Left forelimb (tissue), 1 donor: ENCODE measurements at regions not wholly inside any gene's neighbourhood (a gene's known extent, or its start where the extent isn't known, plus 50 kb on each side); places are given as distances from the start of the nearest gene placed in this dataset.
"Not testable (repeated sequence)": the region's sequence is repeated elsewhere in the genome, so short reads cannot be mapped to it uniquely, and the experiment has no call there.

Experiments used
- DNase-seq: peaks from one replicate; pipeline ENCODE4 v3.0.0-alpha.2; 2018; ENCODE audit warnings: low spot score

DNA sequence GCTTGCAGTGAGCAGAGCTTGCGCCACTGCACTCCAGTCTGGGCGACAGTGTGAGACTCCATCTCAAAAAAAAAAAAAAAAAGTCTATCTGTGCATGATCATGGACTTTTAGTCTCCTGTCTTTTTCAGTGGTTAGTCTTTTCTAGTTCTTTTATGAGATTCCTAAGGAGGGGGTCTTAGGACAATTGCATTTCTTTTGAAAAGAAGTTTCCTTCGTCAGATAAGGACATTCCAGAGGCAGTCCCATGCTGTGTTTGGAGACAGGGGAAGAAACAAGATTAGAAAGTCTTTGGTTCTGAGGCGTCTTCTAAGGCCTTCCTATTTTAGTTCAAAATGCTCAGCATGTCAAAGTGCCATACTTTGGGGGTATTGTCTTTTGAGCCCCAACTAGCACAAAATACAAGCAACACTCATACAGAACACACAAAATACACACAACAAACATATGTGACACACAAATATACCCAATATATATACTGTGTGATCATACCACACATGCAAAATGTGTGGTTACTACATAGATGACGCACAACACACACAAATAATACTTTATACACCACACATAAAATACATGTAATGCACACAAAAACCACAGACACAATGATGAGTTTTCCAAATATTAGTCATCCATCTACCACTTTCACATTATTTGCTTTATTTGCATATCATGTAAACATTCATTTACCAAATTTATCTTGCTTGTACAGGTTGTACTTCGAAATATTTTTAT, 394.5 kb downstream of the SPATA31D1 start:
- no peak for DNase-seq

- DNase-seq = no peak
These were observed 397.1 kb downstream of the SPATA31D1 start for GRCh38 chr9:82385633-82386032.

DNA sequence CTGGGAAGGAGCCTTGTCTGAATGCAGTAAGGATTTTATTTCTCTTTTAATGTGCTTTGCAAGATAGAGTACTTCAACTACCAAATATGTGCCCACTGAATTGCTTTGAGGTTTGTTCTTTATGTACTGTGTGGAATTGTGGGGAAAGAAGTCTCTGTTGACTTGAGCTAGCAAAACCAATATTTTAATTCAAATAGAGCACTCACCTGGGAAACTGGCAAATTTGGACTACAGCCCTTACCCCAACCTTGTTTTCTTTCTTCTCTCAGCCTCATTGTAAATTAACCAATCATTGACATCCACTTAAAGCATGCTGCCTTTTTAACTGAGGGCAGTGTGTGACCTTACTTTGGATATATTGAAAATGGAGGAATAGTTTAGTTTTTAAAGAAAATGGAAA, 409.0 kb downstream of the SPATA31D1 start:
- no peak for DNase-seq

GRCh38 chr9:82404196-82404870, 415.8 kb downstream of the SPATA31D1 start:
- DNase-seq = no peak

DNA sequence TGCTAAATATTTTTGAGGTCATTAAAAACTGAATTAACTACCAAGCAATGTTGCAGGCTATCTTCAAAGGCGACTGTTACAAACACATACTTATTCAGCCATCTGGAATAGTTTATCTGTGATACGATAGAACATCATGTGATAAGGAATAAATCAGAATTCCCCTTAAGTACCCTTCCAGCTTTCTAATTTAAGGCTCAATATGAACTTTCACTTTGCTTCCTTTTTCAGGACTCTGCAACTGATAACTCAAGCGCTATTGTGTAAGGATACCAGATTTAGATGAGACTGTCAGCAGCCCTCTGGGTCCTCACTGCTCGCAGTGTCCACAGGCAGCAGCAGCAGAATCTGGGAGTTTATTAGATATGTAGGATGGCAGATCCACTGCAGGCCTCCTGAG, 416.3 kb downstream of the SPATA31D1 start:
- no peak for DNase-seq

GRCh38 chr9:82406456-82407085, 418.0 kb downstream of the SPATA31D1 start:
- no peak for DNase-seq

GRCh38 chr9:82410306-82410705, 421.7 kb downstream of the SPATA31D1 start:
- no peak for DNase-seq

GRCh38 chr9:82410866-82411265, 422.3 kb downstream of the SPATA31D1 start:
- no peak for DNase-seq

DNA sequence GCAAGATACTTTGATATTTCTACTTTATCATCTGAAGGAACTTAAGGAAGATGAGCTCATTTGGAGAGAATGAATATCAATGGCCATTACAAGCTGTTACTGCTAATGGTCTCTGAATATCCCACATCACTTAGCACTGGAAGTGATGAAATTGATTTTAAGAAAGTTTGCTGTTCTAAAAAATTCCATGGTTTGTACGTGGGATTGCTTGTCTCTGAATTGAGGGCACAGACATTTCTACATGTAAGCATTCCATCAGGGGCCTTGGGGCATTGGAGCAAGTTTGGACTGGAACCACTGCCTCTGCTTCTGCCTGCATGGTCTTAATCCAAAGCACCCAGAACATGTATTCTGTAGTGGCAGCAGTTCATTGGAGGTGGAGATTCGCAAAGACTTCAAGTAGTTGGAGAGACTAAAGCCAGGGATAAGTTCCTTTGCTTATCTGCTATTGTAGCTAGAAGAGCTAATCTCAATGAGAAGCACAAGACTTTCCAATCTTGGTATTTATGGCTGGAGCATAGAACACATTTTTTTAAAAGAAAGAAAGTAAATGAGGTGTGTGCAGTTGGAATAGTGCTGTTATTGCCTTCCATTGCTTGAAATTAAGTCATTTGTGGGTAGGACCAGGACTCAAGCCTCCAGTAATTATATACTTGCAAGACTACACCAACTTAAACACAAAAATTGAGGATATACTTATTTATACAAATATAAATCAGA, 424.2 kb downstream of the SPATA31D1 start:
- no peak for DNase-seq

DNA sequence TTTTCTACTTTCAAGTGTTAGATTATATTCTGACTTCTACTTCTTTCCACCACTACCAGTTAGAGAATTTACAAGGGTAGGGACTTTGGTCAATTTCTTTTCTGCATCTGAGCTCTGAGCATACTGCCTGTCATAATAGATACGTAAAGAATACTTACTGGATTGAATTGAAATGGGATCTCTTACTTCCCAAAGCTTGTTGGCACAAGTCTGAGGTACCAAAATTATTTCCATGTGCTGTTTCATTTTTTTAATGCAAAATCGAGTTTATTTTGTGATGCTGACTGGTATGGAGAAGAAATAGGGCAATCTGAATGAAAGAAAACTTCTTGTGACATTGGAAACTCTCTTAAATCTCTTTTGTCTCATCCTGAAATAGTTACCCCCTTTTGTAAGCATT, 428.9 kb downstream of the SPATA31D1 start:
- no peak for DNase-seq

DNA sequence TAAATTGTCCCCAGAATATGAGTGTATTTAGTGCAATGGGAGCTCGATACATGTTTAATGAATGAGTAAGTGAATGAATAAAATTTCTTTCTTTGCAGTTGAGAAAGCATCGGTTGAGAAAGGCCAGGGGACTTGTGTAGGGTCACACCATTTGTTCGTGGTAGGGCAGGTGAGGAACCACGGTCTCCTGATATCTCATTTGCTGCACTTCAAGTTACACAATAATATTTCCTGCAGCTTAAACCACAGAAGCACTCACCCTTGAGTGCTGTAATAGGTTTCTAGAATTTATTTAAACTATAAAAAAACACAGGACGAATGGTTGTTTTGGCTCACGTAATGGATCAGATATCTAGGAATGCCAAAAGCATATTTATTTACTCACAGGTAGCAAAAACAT, 429.8 kb downstream of the SPATA31D1 start:
- DNase-seq = no peak

- DNase-seq = no peak
These were observed 431.3 kb downstream of the SPATA31D1 start for GRCh38 chr9:82419696-82420486.

DNA sequence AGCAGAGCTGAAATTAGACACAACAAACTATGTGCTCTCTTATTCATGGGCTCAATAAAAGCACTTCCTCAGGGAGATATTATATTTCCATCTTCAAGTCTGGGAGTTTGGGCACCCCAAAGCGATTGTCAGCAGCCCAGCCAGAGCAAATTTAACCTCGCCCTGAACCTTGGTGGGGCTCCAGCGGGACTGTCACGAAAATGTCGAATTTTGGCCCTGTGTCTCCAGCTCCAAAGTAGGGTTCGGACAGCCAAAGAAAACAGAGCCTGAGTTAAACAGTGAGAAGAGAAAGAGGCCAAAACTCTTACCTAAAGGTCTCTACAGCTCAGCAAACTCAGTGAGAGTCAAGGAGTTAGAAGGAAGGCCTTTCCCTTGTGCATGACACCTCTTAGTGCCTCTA, 432.9 kb downstream of the SPATA31D1 start:
- no peak for DNase-seq

DNA sequence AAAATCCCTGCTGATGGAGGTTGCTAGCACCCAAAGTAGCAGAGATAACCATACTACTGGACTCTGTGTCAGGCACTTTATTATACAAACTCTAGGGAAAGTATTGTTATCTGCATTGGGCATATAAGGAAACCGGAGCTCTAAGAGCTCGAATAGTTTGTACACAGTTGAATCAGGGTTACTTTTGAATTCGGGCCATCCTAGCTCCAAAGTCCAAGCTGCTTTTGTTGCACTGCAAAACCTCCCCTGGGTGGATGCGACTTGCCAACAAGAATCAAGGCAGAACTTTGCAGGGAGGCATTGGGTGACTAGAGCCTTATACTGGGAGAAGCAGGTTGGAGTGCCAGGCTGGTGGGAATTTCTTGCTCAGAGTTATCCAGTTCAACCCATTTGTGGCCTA, 435.1 kb downstream of the SPATA31D1 start:
- DNase-seq = no peak

- DNase-seq = no peak
These were observed 436.1 kb downstream of the SPATA31D1 start for GRCh38 chr9:82424599-82425120.

DNA sequence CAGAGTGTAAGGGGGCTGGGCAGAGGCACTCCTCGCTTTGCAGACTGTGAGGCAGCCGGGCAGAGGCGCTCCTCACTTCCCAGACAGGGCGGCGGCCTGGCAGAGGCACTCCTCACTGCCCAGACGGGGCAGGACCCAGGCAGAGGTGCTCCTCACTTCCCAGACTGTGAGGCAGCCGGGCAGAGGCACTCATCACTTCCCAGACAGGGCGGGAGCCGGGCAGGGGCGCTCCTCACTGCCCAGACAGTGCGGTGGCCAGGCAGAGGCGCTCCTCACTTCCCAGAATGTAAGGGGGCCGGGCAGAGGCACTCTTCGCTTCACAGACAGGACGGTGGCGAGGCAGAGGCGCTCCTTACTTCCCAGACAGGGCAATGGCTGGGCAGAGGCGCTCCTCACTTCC, 442.5 kb downstream of the SPATA31D1 start:
- DNase-seq = no peak

DNA sequence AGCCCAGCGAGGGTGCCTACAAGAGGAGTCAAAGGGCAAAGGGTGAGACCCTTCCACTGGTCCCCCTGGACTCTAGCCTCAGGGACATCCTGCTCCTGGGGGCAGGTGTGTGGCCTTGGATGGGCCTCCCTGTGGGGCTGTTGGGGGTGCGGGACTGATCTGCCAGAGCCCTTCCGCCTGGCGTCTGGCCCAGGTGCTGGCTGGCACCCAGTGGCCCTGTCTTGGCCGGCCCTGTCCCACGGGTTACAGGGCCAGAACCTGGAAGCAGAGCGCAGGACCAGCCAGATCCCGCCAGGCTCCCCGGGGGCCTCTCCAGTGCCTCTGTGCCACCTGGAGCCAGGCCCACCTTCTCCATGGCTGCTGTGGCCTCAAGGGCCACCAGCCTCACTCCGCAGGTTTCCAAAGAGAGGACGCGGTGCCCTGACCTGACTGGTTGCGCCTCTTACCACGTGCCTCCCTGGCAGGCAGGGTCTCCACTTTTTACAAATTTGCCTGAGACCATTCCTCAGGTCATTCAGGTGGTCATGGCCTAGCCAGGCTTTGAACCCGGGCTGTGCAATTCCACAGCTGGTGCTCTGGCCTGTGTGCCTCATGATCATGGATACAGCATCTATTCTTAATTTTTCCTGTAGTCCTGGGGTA, 444.8 kb downstream of the SPATA31D1 start:
- DNase-seq = not testable (repeated sequence)

DNA sequence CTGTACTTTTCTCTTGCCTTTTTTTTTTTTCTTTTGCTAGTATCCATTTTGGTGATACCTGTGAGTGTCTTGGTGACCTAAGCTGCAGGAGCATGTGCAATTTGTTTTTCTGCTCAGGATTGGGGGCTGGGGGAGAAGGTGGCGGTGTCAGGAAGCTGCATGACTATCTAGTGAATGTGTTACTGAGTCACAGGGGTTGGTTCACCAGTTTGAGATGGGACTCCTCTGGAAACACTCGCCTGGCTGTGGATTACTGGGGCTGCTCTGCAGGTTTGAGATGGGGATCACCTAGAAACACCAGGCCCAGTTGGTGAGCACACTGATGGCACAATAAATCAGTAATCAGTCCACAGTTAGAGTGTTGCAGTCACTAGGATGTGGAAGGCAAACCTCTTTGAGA, 447.9 kb downstream of the SPATA31D1 start:
- DNase-seq = no peak

DNA sequence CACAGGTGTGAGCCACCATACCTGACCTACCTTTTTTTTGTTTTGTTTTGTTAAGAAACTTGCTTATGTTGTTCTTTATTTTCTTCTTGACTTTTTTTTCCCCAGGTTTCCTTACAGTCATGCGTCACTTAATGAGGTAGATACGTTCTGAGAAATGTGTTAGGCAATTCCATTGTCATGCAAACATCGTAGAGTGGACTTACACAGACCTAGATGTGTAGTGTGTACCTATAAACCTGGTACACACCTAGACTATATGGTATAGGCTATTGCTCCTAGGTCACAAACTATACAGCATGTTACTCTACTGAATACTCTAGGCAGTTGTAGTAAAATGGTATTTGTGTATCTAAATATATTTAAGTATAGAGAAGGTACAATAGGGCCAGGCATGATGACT, 448.6 kb downstream of the SPATA31D1 start:
- not testable (repeated sequence) for DNase-seq

DNA sequence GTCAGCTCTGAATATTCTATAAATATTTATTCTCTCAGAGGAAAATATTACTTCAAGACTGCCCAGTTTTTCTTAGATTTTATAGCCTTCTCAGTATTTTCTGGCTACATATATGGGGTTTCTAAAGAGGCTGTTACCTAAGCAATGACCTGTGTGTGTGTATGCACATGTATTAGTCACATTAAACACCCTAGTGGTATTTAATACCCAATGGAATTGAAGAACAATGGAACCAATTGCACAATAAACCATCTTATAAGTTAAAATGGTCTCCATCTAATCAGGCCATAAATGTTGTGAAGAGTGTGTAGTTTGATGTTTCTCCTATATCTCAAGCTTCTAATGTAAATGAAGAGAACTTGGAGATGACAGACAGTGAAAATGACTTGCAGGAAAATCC, 450.0 kb downstream of the SPATA31D1 start:
- DNase-seq = no peak

GRCh38 chr9:82443312-82443711, 454.7 kb downstream of the SPATA31D1 start:
- DNase-seq = no peak
